SK-N-MC (cell line): ENCODE measurements at regions not wholly inside any gene's neighbourhood (a gene's known extent, or its start where the extent isn't known, plus 50 kb on each side); places are given as distances from the start of the nearest gene placed in this dataset.

Experiments used
- EZH2 ChIP-seq: fragments of 200-600 bp; sonication (generic); IDR thresholded peaks from one replicate; pipeline ENCODE4 v1.6.1; 2017; ENCODE audit warnings: antibody characterized with exemption
- FOXP2 ChIP-seq: optimal IDR thresholded peaks from 2 replicates; pipeline ENCODE3; 2011; ENCODE audit warnings: mild to moderate bottlenecking, moderate library complexity; ENCODE audit not compliant: insufficient read depth; ENCODE audit errors: extremely low read length, control extremely low read depth
- POLR2AphosphoS5 ChIP-seq: IDR thresholded peaks from 2 replicates; pipeline ENCODE4 v1.6.1; 2012; ENCODE audit warnings: mild to moderate bottlenecking, low read depth, low read length, borderline replicate concordance

GRCh38 chr3:26556637-26557036 lies 65.9 kb upstream of the LRRC3B start:
- TF ChIP-seq EZH2 (no peak), POLR2AphosphoS5 (no peak), FOXP2 (no peak)
